H1 (cell line): ENCODE measurements at regions not wholly inside any gene's neighbourhood (a gene's known extent, or its start where the extent isn't known, plus 50 kb on each side); places are given as distances from the start of the nearest gene placed in this dataset.

Experiments
- CTCF ChIA-PET: fragments of 300-600 bp; sonication (Branson Sonifier 250); formaldehyde crosslinking; loops from one replicate; lab custom pipeline; 2021; ENCODE audit not compliant: partially characterized antibody; lab: Charles Lee
- POLR2A ChIA-PET: fragments of 300-600 bp; sonication (Branson Sonifier 250); formaldehyde crosslinking; loops from one replicate; lab custom pipeline; 2021; ENCODE audit warnings: inconsistent platforms; ENCODE audit not compliant: partially characterized antibody; lab: Charles Lee
- DNase-seq, 2 experiments: peaks; one replicate each; pipeline versions ENCODE4 v3.0.0 to v3.0.0-alpha.2; 2010 to 2022; ENCODE audit warnings: low spot score in 2 of 2, low read depth in 1 of 2, mixed read lengths in 1 of 2
- FAIRE-seq: peaks from 2 replicates; lab custom pipeline; 2011; peaks lifted over from hg19 to GRCh38; lab: Jason Lieb, UNC
- H2AFZ ChIP-seq: 2 replicates; pipeline ENCODE4 v1.8.1; 2012; ENCODE audit warnings: low read length, inconsistent platforms
- H2AK5ac ChIP-seq: 2 replicates; pipeline ENCODE4 v1.6.1; 2013; ENCODE audit warnings: low read depth, low read length
- H2BK120ac ChIP-seq: replicated peaks from 2 replicates; pipeline ENCODE3; 2013; ENCODE audit warnings: low read depth, low read length, inconsistent platforms
- H2BK12ac ChIP-seq: 2 replicates; pipeline ENCODE4 v1.6.1; 2013; ENCODE audit warnings: low read depth, low read length
- H2BK15ac ChIP-seq: 2 replicates; pipeline ENCODE4 v1.6.1; 2013; ENCODE audit warnings: low read length
- H2BK20ac ChIP-seq: 2 replicates; pipeline ENCODE4 v1.6.1; 2013; ENCODE audit warnings: low read length
- H2BK5ac ChIP-seq: 2 replicates; pipeline ENCODE4 v1.6.1; 2013; ENCODE audit warnings: low read depth, low read length
- H3K14ac ChIP-seq: 2 replicates; pipeline ENCODE4 v1.6.1; 2013; ENCODE audit warnings: inconsistent platforms; ENCODE audit not compliant: insufficient read length
- H3K18ac ChIP-seq: 2 replicates; pipeline ENCODE4 v1.6.1; 2013; ENCODE audit warnings: low read length; ENCODE audit errors: extremely low read depth
- H3K23ac ChIP-seq: 2 replicates; pipeline ENCODE4 v1.6.1; 2013; ENCODE audit warnings: inconsistent platforms; ENCODE audit not compliant: insufficient read length
- H3K23me2 ChIP-seq: 2 replicates; pipeline ENCODE4 v1.6.1; 2013; ENCODE audit warnings: low read depth, low read length
- H3K27ac ChIP-seq: 2 replicates; pipeline ENCODE4 v1.6.1; 2011; ENCODE audit warnings: low read depth, low read length, inconsistent platforms
- H3K27me3 ChIP-seq, 4 experiments: replicated peaks in 1 of 4; 1 replicate in 1 of 4; 2 replicates in 3 of 4; pipeline versions ENCODE4 v1.6.1 to v1.8.1; 2011 to 2013; ENCODE audit warnings: low read length in 3 of 4, mild to moderate bottlenecking in 3 of 4, inconsistent platforms in 2 of 4, mixed read lengths in 2 of 4, moderate library complexity in 1 of 4; ENCODE audit not compliant: control insufficient read depth in 3 of 4, insufficient read depth in 3 of 4; ENCODE audit errors: extremely low read depth in 1 of 4
- H3K36me3 ChIP-seq, 4 experiments: 2 replicates each; pipeline versions ENCODE4 v1.6.1 to v1.8.1; 2011 to 2013; ENCODE audit warnings: mild to moderate bottlenecking in 4 of 4, low read length in 3 of 4, moderate library complexity in 2 of 4, control low read depth in 1 of 4, inconsistent platforms in 1 of 4; ENCODE audit not compliant: insufficient read depth in 4 of 4, control insufficient read depth in 2 of 4
- H3K4ac ChIP-seq: replicated peaks from 2 replicates; pipeline ENCODE3; 2013; ENCODE audit warnings: low read length, low read depth, mixed read lengths, inconsistent platforms; ENCODE audit not compliant: insufficient read length
- H3K4me1 ChIP-seq, 4 experiments: replicated peaks in 1 of 4; 1 replicate in 1 of 4; 2 replicates in 3 of 4; pipeline versions ENCODE4 v1.6.1 to v1.8.1; 2011 to 2013; ENCODE audit warnings: low read length in 3 of 4, inconsistent platforms in 2 of 4, mixed read lengths in 1 of 4; ENCODE audit not compliant: insufficient read depth in 4 of 4, control insufficient read depth in 3 of 4
- H3K4me2 ChIP-seq, 2 experiments: 2 replicates each; pipeline versions ENCODE4 v1.6.1 to v1.8.1; 2011 to 2013; ENCODE audit warnings: low read depth in 2 of 2, low read length in 2 of 2, control low read depth in 1 of 2, inconsistent platforms in 1 of 2, mild to moderate bottlenecking in 1 of 2; ENCODE audit not compliant: insufficient read depth in 1 of 2
- H3K4me3 ChIP-seq, 4 experiments: fragments of 200-600, 300-600 bp in 1 of 4; sonication (generic), shearing (Covaris generic), sonication (Bioruptor Twin) in 1 of 4; 2 replicates each; pipeline versions ENCODE4 v1.5.1 to v1.8.1; 2011 to 2016; ENCODE audit warnings: low read length in 4 of 4, low read depth in 3 of 4, control low read depth in 2 of 4, inconsistent platforms in 2 of 4, mild to moderate bottlenecking in 2 of 4, mixed read lengths in 1 of 4, moderate library complexity in 1 of 4; ENCODE audit not compliant: insufficient read depth in 2 of 4; ENCODE audit errors: extremely low read depth in 1 of 4
- H3K56ac ChIP-seq: replicated peaks from 2 replicates; pipeline ENCODE3; 2013; ENCODE audit warnings: low read depth, mild to moderate bottlenecking, mixed read lengths, low read length, inconsistent platforms; ENCODE audit not compliant: insufficient read length
- H3K79me1 ChIP-seq: 2 replicates; pipeline ENCODE4 v1.6.1; 2013; ENCODE audit warnings: low read depth, low read length, control low read depth
- H3K79me2 ChIP-seq, 2 experiments: 2 replicates each; pipeline versions ENCODE4 v1.6.1 to v1.8.1; 2012 to 2013; ENCODE audit warnings: low read length in 2 of 2, mild to moderate bottlenecking in 2 of 2, inconsistent platforms in 1 of 2; ENCODE audit not compliant: insufficient read depth in 2 of 2, control insufficient read depth in 1 of 2
- H3K9ac ChIP-seq, 4 experiments: replicated peaks in 1 of 4; 1 replicate in 1 of 4; 2 replicates in 3 of 4; pipeline versions ENCODE4 v1.6.1 to v1.8.1; 2011 to 2013; ENCODE audit warnings: low read depth in 3 of 4, low read length in 3 of 4, control low read depth in 2 of 4, mild to moderate bottlenecking in 2 of 4, moderate library complexity in 2 of 4, inconsistent platforms in 1 of 4; ENCODE audit errors: extremely low read depth in 1 of 4
- H3K9me3 ChIP-seq, 2 experiments: 2 replicates each; pipeline versions ENCODE4 v1.6.1 to v1.8.1; 2012 to 2013; ENCODE audit warnings: mild to moderate bottlenecking in 2 of 2, moderate library complexity in 2 of 2, control low read depth in 1 of 2, inconsistent platforms in 1 of 2, low read depth in 1 of 2, low read length in 1 of 2, mixed read lengths in 1 of 2; ENCODE audit not compliant: insufficient read depth in 2 of 2
- H4K20me1 ChIP-seq, 2 experiments: replicated peaks in 1 of 2; 2 replicates each; pipeline versions ENCODE3 to v1.8.1; 2011 to 2013; ENCODE audit warnings: inconsistent platforms in 2 of 2, low read length in 2 of 2, mild to moderate bottlenecking in 1 of 2; ENCODE audit not compliant: insufficient read depth in 2 of 2, control insufficient read depth in 1 of 2
- H4K5ac ChIP-seq: 2 replicates; pipeline ENCODE4 v1.6.1; 2013; ENCODE audit warnings: low read length, low read depth, mixed read lengths, inconsistent platforms; ENCODE audit not compliant: insufficient read length
- H4K8ac ChIP-seq: 2 replicates; pipeline ENCODE4 v1.8.0; 2013; ENCODE audit warnings: mild to moderate bottlenecking, moderate library complexity, low read length, inconsistent platforms; ENCODE audit not compliant: insufficient read depth; ENCODE audit errors: extremely low read depth
- H4K91ac ChIP-seq: replicated peaks from 2 replicates; pipeline ENCODE3; 2013; ENCODE audit warnings: low read length, mixed read lengths, inconsistent platforms; ENCODE audit not compliant: insufficient read length
- ASH2L ChIP-seq: fragments of 200-600, 300-600 bp; sonication (generic); IDR thresholded peaks from one replicate; pipeline ENCODE4 v1.7.1; 2017; ENCODE audit warnings: low read length
- CHD2 ChIP-seq: IDR thresholded peaks from 2 replicates; pipeline ENCODE4 v1.6.1; 2012; ENCODE audit warnings: low read length, improper control_type of control experiment
- GTF2F1 ChIP-seq: IDR thresholded peaks from 2 replicates; pipeline ENCODE4 v1.6.1; 2012; ENCODE audit warnings: low read depth, low read length, improper control_type of control experiment, borderline replicate concordance
- HDAC2 ChIP-seq, 2 experiments: fragments of 300-600 bp in 1 of 2; sonication (generic) in 1 of 2; IDR thresholded peaks; 2 replicates each; pipeline ENCODE4 v1.6.1; 2011 to 2012; ENCODE audit warnings: low read depth in 2 of 2, low read length in 2 of 2, mild to moderate bottlenecking in 2 of 2, moderate library complexity in 2 of 2, borderline replicate concordance in 1 of 2, inconsistent platforms in 1 of 2
- JUN ChIP-seq: IDR thresholded peaks from 2 replicates; pipeline ENCODE4 v1.6.1; 2011; ENCODE audit warnings: low read depth, mild to moderate bottlenecking, improper control_type of control experiment, low read length
- NRF1 ChIP-seq: IDR thresholded peaks from 2 replicates; pipeline ENCODE4 v1.6.1; 2011; ENCODE audit warnings: mild to moderate bottlenecking, low read depth, low read length, improper control_type of control experiment
- POLR2AphosphoS5 ChIP-seq: IDR thresholded peaks from 2 replicates; pipeline ENCODE4 v1.6.1; 2011; ENCODE audit warnings: low read depth, low read length
- POU5F1 ChIP-seq: IDR thresholded peaks from 2 replicates; pipeline ENCODE4 v1.6.1; 2011; ENCODE audit warnings: low read depth, mild to moderate bottlenecking, low read length, moderate library complexity
- RNF2 ChIP-seq: fragments of 200-900, 300-1000 bp; sonication (generic); IDR thresholded peaks from 2 replicates; pipeline ENCODE4 v1.7.1; 2016; ENCODE audit warnings: borderline replicate concordance, low read depth, mild to moderate bottlenecking, antibody characterized with exemption, low read length; ENCODE audit not compliant: poor library complexity, severe bottlenecking; ENCODE audit errors: missing control alignments
- SUZ12 ChIP-seq: fragments of 200-600 bp; sonication (generic); IDR thresholded peaks from 2 replicates; pipeline ENCODE4 v1.6.1; 2012; ENCODE audit warnings: mild to moderate bottlenecking, inconsistent platforms, low read length, moderate library complexity, mixed read lengths
- TAF7 ChIP-seq: optimal IDR thresholded peaks from 2 replicates; pipeline ENCODE3; 2011; ENCODE audit warnings: low read depth, mild to moderate bottlenecking, inconsistent platforms, low read length, moderate library complexity, borderline replicate concordance
- TCF12 ChIP-seq: IDR thresholded peaks from 2 replicates; pipeline ENCODE4 v1.6.1; 2011; ENCODE audit warnings: low read depth, mild to moderate bottlenecking, low read length
- USF2 ChIP-seq: IDR thresholded peaks from 2 replicates; pipeline ENCODE4 v1.6.1; 2011; ENCODE audit warnings: low read length, improper control_type of control experiment
- WGBS, 2 experiments: shearing (Covaris generic) in 1 of 2; methylation state at CpG; one replicate each; pipeline versions ENCODE4 v1.1.6 to v1.1.7; 2013 to 2015; ENCODE audit warnings: low lambda C conversion rate in 2 of 2, mixed read lengths in 2 of 2, inconsistent platforms in 1 of 2, low coverage in 1 of 2, missing lambda C conversion rate in 1 of 2; ENCODE audit not compliant: insufficient replicate concordance in 2 of 2, insufficient coverage in 1 of 2, insufficient read length in 1 of 2; ENCODE audit errors: extremely low coverage in 1 of 2, missing lambda C conversion rate in 1 of 2; 5-methylcytosine and 5-hydroxymethylcytosine counted together

- Histone ChIP-seq H3K56ac (no peak overlapping the region), H2BK5ac (no peak overlapping the region; the same call in 1 of the 2 replicates), H3K79me1 (no peaks in the 10 kb centered on the region), H3K23ac (no peak overlapping the region), H3K9me3 (no peaks in the 10 kb centered on the region), H3K14ac (no peak overlapping the region), H3K27me3 (no peaks in the 10 kb centered on the region; a peak in 1 of 7 replicates), H3K36me3 (no peaks in the 10 kb centered on the region), H2AFZ (no peak overlapping the region), H3K9ac (no peak overlapping the region), H4K8ac (no peak overlapping the region), H2AK5ac (no peak overlapping the region), H3K4me2 (no peak overlapping the region), H2BK15ac (no peak overlapping the region), H3K23me2 (no peaks in the 10 kb centered on the region), H3K4me3 (no peak overlapping the region), H2BK12ac (no peak overlapping the region), H4K91ac (no peak overlapping the region), H3K27ac (no peak overlapping the region), H3K4me1 (no peaks in the 10 kb centered on the region; a peak in 2 of 7 replicates), H4K5ac (no peak overlapping the region), H2BK20ac (no peak overlapping the region), H3K79me2 (no peaks in the 10 kb centered on the region), H2BK120ac (no peak overlapping the region), H4K20me1 (no peaks in the 10 kb centered on the region), H3K4ac (no peak overlapping the region), H3K18ac (no peak overlapping the region)
- FAIRE-seq (no peak), DNase-seq (no peak)
- 93% methylated on average over 8 of the region's 9 CpGs; no CpG with 5 or more reads in 1 of the 2 experiments for WGBS, 2 experiments
- CTCF ChIA-PET = interaction anchor here (0.5 to 3.6 kb wide), 6 partner anchors 11 to 324 kb away, joined by 3 to 22 read pairs (median 4); no protein-coding TSS in a partner anchor
- POLR2A ChIA-PET = no interaction called here
- TF ChIP-seq NRF1 = no peak
- TF ChIP-seq JUN = no peak
- TF ChIP-seq CHD2 = no peak
- TF ChIP-seq GTF2F1 = no peak
- TF ChIP-seq HDAC2 (IDR thresholded peaks at IDR 0.05; ENCODE audit: borderline replicate concordance in 1 of 2, low read depth in 2 of 2, low read length in 2 of 2) = no peak
- no peak for TF ChIP-seq RNF2
- TF ChIP-seq POLR2AphosphoS5 = no peak
- no peak for TF ChIP-seq ASH2L
- TF ChIP-seq SUZ12 = no peak
- TF ChIP-seq POU5F1 = no peak
- TF ChIP-seq USF2 = no peak
- TF ChIP-seq TAF7 = no peak
- TF ChIP-seq TCF12 = no peak
These were observed 99.3 kb upstream of the SYT13 start for GRCh38 chr11:45385423-45385822.
